Mucosa of rectum (tissue), 2 donors: ENCODE measurements at regions not wholly inside any gene's neighbourhood (a gene's known extent, or its start where the extent isn't known, plus 50 kb on each side); places are given as distances from the start of the nearest gene placed in this dataset.
"Not testable (repeated sequence)": the region's sequence is repeated elsewhere in the genome, so short reads cannot be mapped to it uniquely, and the experiment has no call there.

Source experiments
- H3K27ac ChIP-seq, 2 donors: one replicate each; pipeline ENCODE4 v1.7.0; 2013; ENCODE audit warnings: inconsistent platforms in 2 of 2, low read depth in 2 of 2, low read length in 2 of 2
- H3K27me3 ChIP-seq, 2 donors: one replicate each; pipeline ENCODE4 v1.7.0; 2013; ENCODE audit warnings: low read length in 2 of 2; ENCODE audit not compliant: control insufficient read depth in 2 of 2, insufficient read depth in 2 of 2
- H3K36me3 ChIP-seq, 2 donors: one replicate each; pipeline ENCODE4 v1.7.0; 2013; ENCODE audit warnings: low read length in 2 of 2; ENCODE audit not compliant: control insufficient read depth in 2 of 2, insufficient read depth in 2 of 2
- H3K4me1 ChIP-seq, 2 donors: one replicate each; pipeline ENCODE4 v1.7.0; 2013; ENCODE audit warnings: low read length in 2 of 2, mild to moderate bottlenecking in 1 of 2; ENCODE audit not compliant: control insufficient read depth in 2 of 2, insufficient read depth in 2 of 2
- H3K4me3 ChIP-seq, 2 donors: one replicate each; pipeline ENCODE4 v1.7.0; 2013; ENCODE audit warnings: low read length in 2 of 2
- H3K9ac ChIP-seq, 2 donors: one replicate each; pipeline ENCODE4 v1.7.0; 2013; ENCODE audit warnings: low read length in 2 of 2, low read depth in 1 of 2, mild to moderate bottlenecking in 1 of 2
- H3K9me3 ChIP-seq, 2 donors: one replicate each; pipeline ENCODE4 v1.7.0; 2013; ENCODE audit warnings: low read length in 2 of 2; ENCODE audit not compliant: control insufficient read depth in 2 of 2
- donor health status: healthy.
- donor health status: Normal muscosa, but diverticular disease.

- Histone ChIP-seq H3K4me1 (peaks cover 3 to 5% of the 10 kb centered on the region in 2 donors), H3K36me3 (no peaks in the 10 kb centered on the region), H3K27me3 (no peaks in the 10 kb centered on the region), H3K9ac (no peak overlapping the region), H3K9me3 (no peaks in the 10 kb centered on the region), H3K27ac (no peak overlapping the region), H3K4me3 (no peak overlapping the region)
Measured at GRCh38 chr7:131940621-131941165, 384.3 kb upstream of the PODXL start.

GRCh38 chr7:131938788-131939187, 382.4 kb upstream of the PODXL start:
- H3K4me3 ChIP-seq, H3K4me1 ChIP-seq, H3K27ac ChIP-seq, H3K9me3 ChIP-seq, H3K27me3 ChIP-seq, H3K36me3 ChIP-seq, H3K9ac ChIP-seq: not testable (repeated sequence)

- peaks cover 3 to 5% of the 10 kb centered on the region in 2 donors for H3K4me1 ChIP-seq
- H3K27me3 ChIP-seq = no peaks in the 10 kb centered on the region
- H3K36me3 ChIP-seq = no peaks in the 10 kb centered on the region
- H3K27ac ChIP-seq = no peak overlapping the region
- no peak overlapping the region for H3K4me3 ChIP-seq
- no peak overlapping the region for H3K9ac ChIP-seq
- H3K9me3 ChIP-seq = no peaks in the 10 kb centered on the region
Measured at GRCh38 chr7:131937868-131938267, 381.4 kb upstream of the PODXL start.

- Histone ChIP-seq H3K36me3 (no peaks in the 10 kb centered on the region), H3K4me1 (peaks cover 3 to 5% of the 10 kb centered on the region in 2 donors), H3K27me3 (no peaks in the 10 kb centered on the region), H3K9me3 (no peaks in the 10 kb centered on the region), H3K4me3 (no peak overlapping the region), H3K27ac (no peak overlapping the region), H3K9ac (no peak overlapping the region)
Measured at GRCh38 chr7:131935180-131935579, 378.8 kb upstream of the PODXL start.

DNA sequence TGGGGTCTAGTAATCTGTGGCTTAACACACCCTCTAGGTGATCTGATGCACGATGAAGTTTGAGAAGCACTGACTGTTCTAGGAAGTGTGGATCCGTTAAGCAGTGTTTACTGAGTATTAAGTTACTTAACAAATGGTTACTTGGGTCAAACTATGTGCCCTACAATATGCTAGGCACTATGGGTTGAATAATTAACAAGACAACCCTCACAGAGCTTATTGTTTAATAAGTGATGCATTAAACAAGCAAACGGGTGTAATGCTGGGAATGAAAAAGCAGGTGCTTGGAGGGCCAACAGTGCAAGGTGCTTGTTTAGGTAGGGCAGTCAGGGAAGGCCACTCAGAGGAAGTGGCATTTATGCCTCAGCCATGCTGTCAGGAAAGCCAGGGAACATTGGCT, 378.0 kb upstream of the PODXL start:
- Histone ChIP-seq H3K27me3 (no peaks in the 10 kb centered on the region), H3K4me3 (no peak overlapping the region), H3K9me3 (no peaks in the 10 kb centered on the region), H3K27ac (peak overlapping the region in 1 of 2 donors; percentile 19), H3K36me3 (no peaks in the 10 kb centered on the region), H3K9ac (no peak overlapping the region), H3K4me1 (peaks cover 3 to 5% of the 10 kb centered on the region in 2 donors)

- no peak overlapping the region for H3K27ac ChIP-seq
Measured at GRCh38 chr7:131933751-131934289, 377.4 kb upstream of the PODXL start.

GRCh38 chr7:131933219-131933618, 376.8 kb upstream of the PODXL start:
- not testable (repeated sequence) for H3K36me3 ChIP-seq, H3K27ac ChIP-seq, H3K4me1 ChIP-seq

More at GRCh38 chr7:131933751-131934289, 377.4 kb upstream of the PODXL start:
- peaks cover 3 to 5% of the 10 kb centered on the region in 2 donors for H3K4me1 ChIP-seq
- no peak overlapping the region for H3K9ac ChIP-seq
- H3K4me3 ChIP-seq = no peak overlapping the region
- H3K27me3 ChIP-seq = no peaks in the 10 kb centered on the region
- no peaks in the 10 kb centered on the region for H3K36me3 ChIP-seq
- no peaks in the 10 kb centered on the region for H3K9me3 ChIP-seq

DNA sequence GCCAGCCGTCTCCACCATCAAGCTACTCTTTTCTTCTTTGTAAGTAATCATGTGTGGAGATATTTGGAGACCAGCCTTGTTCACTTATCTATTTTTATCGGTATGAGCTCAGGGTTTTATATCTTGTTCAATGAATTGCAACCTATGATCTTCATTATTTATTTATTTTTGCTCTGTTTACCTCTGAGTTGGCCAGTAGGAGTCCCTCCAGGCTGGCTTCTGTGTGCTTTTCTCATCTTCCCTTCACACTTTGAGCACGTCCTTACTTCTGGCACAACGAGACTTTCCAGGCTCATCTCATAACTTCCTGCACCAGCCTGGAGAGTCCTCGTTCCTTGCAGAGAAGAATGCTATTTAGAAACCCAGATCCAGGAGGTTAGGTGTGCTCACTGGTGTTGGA, 375.8 kb upstream of the PODXL start:
- no peak overlapping the region for H3K4me3 ChIP-seq
- H3K27ac ChIP-seq = no peak overlapping the region
- H3K9me3 ChIP-seq = no peaks in the 10 kb centered on the region
- no peak overlapping the region for H3K9ac ChIP-seq
- H3K36me3 ChIP-seq = no peaks in the 10 kb centered on the region
- no peaks in the 10 kb centered on the region for H3K27me3 ChIP-seq
- peaks cover 3 to 5% of the 10 kb centered on the region in 2 donors for H3K4me1 ChIP-seq

More at GRCh38 chr7:131933219-131933618, 376.8 kb upstream of the PODXL start:
- H3K9ac ChIP-seq, H3K9me3 ChIP-seq, H3K27me3 ChIP-seq, H3K4me3 ChIP-seq: not testable (repeated sequence)

DNA sequence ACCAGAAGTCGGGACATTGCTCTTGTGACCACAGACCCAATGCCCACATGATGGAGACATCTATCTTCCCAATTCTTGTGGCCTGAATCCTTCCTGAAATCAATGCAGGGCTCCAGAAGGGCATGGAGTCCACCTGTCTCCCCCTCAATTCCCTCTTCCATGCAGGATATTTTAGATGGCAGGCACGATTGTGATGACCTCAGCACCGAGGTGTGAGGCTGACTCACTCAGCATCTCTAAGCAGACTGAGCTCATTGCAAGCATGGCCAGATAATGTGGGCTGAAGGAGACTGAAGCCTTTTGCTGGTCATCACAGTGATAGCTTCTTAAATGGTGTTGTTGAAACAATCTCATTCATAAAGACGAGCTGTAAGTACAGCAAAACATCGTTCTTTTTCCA, 374.9 kb upstream of the PODXL start:
- H3K36me3 ChIP-seq = no peaks in the 10 kb centered on the region
- no peak overlapping the region for H3K9ac ChIP-seq
- H3K27me3 ChIP-seq = no peaks in the 10 kb centered on the region
- H3K27ac ChIP-seq = no peak overlapping the region
- H3K4me1 ChIP-seq = peaks cover 3 to 5% of the 10 kb centered on the region in 2 donors
- H3K4me3 ChIP-seq = no peak overlapping the region
- H3K9me3 ChIP-seq = no peaks in the 10 kb centered on the region

DNA sequence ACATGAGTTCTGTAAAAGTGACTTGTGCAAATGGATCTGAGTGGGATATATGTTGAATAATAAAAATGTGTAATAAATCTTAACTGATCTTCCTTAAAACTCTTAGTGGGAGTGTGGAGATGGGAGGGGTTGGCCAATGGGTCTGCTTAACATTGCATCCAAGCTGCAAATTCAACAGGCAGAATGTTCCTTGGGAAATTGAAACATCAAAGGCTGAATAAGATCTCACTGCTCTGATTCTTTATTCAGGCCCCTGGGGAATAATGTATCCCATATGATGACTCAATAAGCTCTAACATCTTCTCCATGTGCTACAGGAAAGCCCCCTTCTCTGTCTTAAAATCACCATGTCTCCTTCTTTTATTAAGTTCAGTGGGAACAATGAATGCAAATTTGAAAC, 373.2 kb upstream of the PODXL start:
- H3K27me3 ChIP-seq = no peaks in the 10 kb centered on the region
- H3K36me3 ChIP-seq = no peaks in the 10 kb centered on the region

More for the DNA sequence above, 373.2 kb upstream of the PODXL start:
- Histone ChIP-seq H3K9ac (no peak overlapping the region), H3K4me3 (no peak overlapping the region), H3K9me3 (no peaks in the 10 kb centered on the region), H3K27ac (no peak overlapping the region), H3K4me1 (peaks cover 3 to 5% of the 10 kb centered on the region in 2 donors)
